LNCaP clone FGC (cell line): ENCODE measurements at regions not wholly inside any gene's neighbourhood (a gene's known extent, or its start where the extent isn't known, plus 50 kb on each side); places are given as distances from the start of the nearest gene placed in this dataset.

ENCODE experiments used
- DNase-seq: peaks from one replicate; pipeline ENCODE4 v3.0.0-alpha.2; 2011; ENCODE audit warnings: low read depth
- H3K4me3 ChIP-seq: 2 replicates; pipeline ENCODE4 v1.5.1; 2011; ENCODE audit warnings: mild to moderate bottlenecking, low read depth, low read length, control low read depth
- CTCF ChIP-seq: IDR thresholded peaks from 2 replicates; pipeline ENCODE4 v1.5.1; 2012; ENCODE audit warnings: mild to moderate bottlenecking; ENCODE audit not compliant: control insufficient read depth, insufficient read depth; ENCODE audit errors: extremely low read depth

DNA sequence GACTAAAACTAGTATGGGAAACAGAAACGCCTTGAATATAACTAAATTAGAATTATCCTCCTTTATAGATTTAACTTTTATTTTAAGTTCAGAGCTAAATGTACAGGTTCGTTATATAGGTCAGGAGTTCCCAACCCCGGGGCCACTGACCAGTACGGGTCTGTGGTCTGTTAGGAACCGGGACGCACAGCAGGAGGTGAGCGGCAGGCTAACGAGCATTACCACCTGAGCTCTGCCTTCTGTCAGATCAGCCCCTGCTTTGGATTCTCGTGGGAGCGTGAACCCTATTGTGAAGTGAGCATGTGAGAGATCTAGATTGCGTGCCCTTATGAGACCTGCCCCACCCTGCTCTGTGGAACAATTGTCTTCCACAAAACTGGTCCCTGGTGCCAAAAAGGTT lies 51.0 kb downstream of the FAT4 start:
- H3K4me3 ChIP-seq, result no peak overlapping the region
- DNase-seq, result no peak
- TF ChIP-seq CTCF, result no peak

GRCh38 chr4:125368146-125368545 lies 53.4 kb downstream of the FAT4 start:
- TF ChIP-seq CTCF, result no peak

DNA sequence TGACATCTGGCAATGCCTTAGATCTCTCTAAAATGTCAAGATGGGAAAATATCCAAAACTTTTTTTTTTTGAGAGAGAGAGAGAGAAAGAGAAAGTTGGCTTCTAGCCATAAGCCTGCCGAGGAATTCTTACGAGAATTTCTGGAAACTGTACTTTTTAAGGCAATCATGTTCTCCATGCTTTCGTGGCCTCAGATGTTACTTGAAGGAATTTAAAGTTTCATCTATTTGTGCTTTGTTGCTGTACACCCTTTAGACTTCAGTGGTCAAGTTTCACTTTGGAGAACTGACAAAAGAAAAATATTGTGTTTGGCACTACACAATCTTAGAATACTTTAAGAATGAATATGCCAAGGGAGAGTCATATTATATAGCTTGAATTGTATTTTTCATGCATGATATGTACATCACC lies 53.9 kb downstream of the FAT4 start:
- DNase-seq, result no peak
- H3K4me3 ChIP-seq, result no peak overlapping the region
- TF ChIP-seq CTCF, result no peak

More at GRCh38 chr4:125368146-125368545, 53.4 kb downstream of the FAT4 start:
- DNase-seq, result no peak
- H3K4me3 ChIP-seq, result no peak overlapping the region

DNA sequence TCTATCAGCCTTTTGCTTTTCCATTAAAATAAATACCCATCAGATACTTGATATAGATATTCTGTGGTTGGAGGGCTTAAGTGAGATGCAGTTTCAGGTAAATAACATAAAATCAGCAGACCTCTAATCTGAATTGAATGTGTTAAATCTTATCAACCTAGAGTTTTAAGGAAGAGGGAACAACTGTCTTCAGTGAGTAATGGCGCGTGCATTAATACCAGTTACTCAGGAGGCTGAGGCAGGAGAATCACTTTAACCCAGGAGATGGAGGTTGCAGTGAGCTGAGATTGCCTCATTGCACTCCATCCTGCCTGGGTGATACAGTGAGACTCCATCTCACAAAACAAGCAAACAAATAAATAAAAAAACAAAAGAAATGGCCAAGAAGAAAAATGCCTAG lies 54.3 kb downstream of the FAT4 start:
- no peak overlapping the region for H3K4me3 ChIP-seq
- no peak for TF ChIP-seq CTCF
- DNase-seq, result no peak

DNA sequence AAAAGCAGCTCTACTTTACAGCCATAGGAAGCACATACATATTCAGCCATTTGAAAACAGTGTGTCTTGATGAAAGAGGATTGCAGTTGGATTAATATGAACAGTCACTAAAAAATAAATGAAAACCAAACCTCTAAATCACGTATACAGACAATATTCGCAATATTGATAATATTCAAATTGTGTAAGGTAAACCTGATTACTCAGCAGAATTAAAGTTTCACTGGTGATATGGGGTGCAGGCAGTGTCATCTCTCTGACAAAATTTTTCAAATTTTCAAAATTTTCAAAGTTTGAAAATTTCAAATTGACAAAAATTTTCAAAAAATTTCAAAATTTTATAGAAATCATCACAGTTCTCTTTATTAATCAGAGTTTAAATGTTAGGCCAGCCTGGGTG lies 55.7 kb downstream of the FAT4 start:
- TF ChIP-seq CTCF, result no peak
- no peak for DNase-seq
- H3K4me3 ChIP-seq, result no peak overlapping the region

DNA sequence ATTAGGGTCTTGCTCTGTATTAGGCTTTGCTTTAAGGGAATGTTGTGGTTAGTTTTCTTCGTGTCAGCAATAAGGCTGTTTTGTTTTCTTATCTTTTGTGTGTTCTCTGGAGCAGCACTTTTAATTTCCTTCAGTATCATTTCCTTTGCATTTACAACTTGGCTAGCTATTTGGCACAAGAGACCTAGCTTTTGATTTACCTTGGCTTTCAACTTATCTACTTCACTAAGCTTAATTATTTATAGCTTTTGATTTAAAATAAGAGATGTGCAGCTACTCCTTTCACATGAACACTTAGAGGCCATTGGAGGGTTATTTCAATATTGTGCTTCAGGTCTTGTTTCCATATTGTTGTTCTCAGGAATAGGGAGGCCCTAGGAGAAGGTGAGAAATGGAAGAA lies 68.2 kb downstream of the FAT4 start:
- no peak overlapping the region for H3K4me3 ChIP-seq
- TF ChIP-seq CTCF, result no peak
- no peak for DNase-seq

DNA sequence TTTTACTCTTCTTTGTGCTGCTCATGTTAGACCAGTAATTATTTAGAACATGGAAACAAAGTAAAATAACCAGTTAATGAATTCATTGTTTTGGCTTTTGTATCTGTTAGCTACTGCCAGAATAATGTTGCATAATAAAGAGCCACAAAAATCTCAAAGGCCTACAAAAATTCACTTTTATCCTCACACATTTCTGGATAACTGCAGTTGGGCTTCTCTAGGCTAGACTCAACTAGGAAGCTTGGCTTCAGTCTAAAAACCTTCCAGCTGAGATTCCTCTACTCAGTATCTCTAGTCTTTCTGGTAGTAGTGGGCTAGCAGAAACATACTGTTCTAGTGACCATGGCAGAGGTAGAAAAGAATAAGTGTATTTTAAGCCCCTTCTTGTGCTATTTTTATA lies 73.0 kb downstream of the FAT4 start:
- DNase-seq, result no peak
- TF ChIP-seq CTCF, result no peak
- H3K4me3 ChIP-seq, result no peak overlapping the region
